ENCODE measurements at regions not wholly inside any gene's neighbourhood (a gene's known extent, or its start where the extent isn't known, plus 50 kb on each side); places are given as distances from the start of the nearest gene placed in this dataset.

GRCh38 chr17:13822700-13823099 is 221.0 kb upstream of the HS3ST3A1 start:
- TF ChIP-seq POLR2A (IDR thresholded peaks at IDR 0.05) = no peak
- TF ChIP-seq CTCF (IDR thresholded peaks at IDR 0.05) = no peak
